ENCODE measurements at regions not wholly inside any gene's neighbourhood (a gene's known extent, or its start where the extent isn't known, plus 50 kb on each side); places are given as distances from the start of the nearest gene placed in this dataset.

- TF ChIP-seq, protein P1, sequence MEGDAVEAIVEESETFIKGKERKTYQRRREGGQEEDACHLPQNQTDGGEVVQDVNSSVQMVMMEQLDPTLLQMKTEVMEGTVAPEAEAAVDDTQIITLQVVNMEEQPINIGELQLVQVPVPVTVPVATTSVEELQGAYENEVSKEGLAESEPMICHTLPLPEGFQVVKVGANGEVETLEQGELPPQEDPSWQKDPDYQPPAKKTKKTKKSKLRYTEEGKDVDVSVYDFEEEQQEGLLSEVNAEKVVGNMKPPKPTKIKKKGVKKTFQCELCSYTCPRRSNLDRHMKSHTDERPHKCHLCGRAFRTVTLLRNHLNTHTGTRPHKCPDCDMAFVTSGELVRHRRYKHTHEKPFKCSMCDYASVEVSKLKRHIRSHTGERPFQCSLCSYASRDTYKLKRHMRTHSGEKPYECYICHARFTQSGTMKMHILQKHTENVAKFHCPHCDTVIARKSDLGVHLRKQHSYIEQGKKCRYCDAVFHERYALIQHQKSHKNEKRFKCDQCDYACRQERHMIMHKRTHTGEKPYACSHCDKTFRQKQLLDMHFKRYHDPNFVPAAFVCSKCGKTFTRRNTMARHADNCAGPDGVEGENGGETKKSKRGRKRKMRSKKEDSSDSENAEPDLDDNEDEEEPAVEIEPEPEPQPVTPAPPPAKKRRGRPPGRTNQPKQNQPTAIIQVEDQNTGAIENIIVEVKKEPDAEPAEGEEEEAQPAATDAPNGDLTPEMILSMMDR (IDR thresholded peaks at IDR 0.05), result no peak
- TF ChIP-seq POLR2A (IDR thresholded peaks at IDR 0.05), result no peak
- TF ChIP-seq EP300 (IDR thresholded peaks at IDR 0.05), result no peak
Measured at GRCh38 chr5:133788121-133788520, 175.8 kb upstream of the FSTL4 start.

Measured in tibial nerve (tissue), 4 donors.